ENCODE measurements at regions not wholly inside any gene's neighbourhood (a gene's known extent, or its start where the extent isn't known, plus 50 kb on each side); places are given as distances from the start of the nearest gene placed in this dataset.

GRCh38 chr20:8078528-8078914 is 53.5 kb upstream of the PLCB1 start:
- Histone ChIP-seq H3K79me2 (ENCODE audit: control insufficient read depth, insufficient read depth, low read length) (no peaks in the 10 kb centered on the region), H3K27me3 (ENCODE audit: control insufficient read depth, extremely low read depth, insufficient read depth, low read length) (no peaks in the 10 kb centered on the region), H3K9me1 (ENCODE audit: control insufficient read depth, extremely low read depth, insufficient read depth, low read length) (no peaks in the 10 kb centered on the region), H3K9ac (ENCODE audit: control insufficient read depth, extremely low read depth, insufficient read depth, low read length) (no peak overlapping the region), H3K4me1 (ENCODE audit: control insufficient read depth, extremely low read depth, insufficient read depth, low read length) (no peaks in the 10 kb centered on the region), H2AFZ (ENCODE audit: control insufficient read depth, low read length) (no peak overlapping the region), H3K9me3 (ENCODE audit: control insufficient read depth, low read depth, low read length) (no peaks in the 10 kb centered on the region), H3K4me2 (ENCODE audit: control insufficient read depth, extremely low read depth, insufficient read depth, low read depth, low read length) (no peak overlapping the region), H3K27ac (ENCODE audit: control insufficient read depth, insufficient read depth, low read length) (no peak overlapping the region), H3K4me3 (ENCODE audit: control insufficient read depth in 2 of 3, extremely low read depth in 1 of 3, insufficient read depth in 2 of 3, low read depth in 1 of 3, low read length in 3 of 3) (no peak overlapping the region), H4K20me1 (ENCODE audit: control insufficient read depth, extremely low read depth, insufficient read depth, low read length) (no peaks in the 10 kb centered on the region), H3K36me3 (ENCODE audit: control insufficient read depth in 2 of 2, extremely low read depth in 1 of 2, insufficient read depth in 2 of 2, low read length in 2 of 2) (no peaks in the 10 kb centered on the region)
- DNase-seq (ENCODE audit: low read depth, low spot score) (no peak), FAIRE-seq (no peak)
- TF ChIP-seq EZH2 (IDR thresholded peaks at IDR 0.05; ENCODE audit: low read length) (no peak), CTCF (optimal IDR thresholded peaks at IDR 0.05 in 1 of 3, IDR thresholded peaks at IDR 0.05 in 1 of 3, conservative IDR thresholded peaks at IDR 0.05 in 1 of 3; ENCODE audit: extremely low read depth in 1 of 3, insufficient read depth in 2 of 3, low read length in 3 of 3) (no peak)
- dilution Hi-C loops (cut with MboI; ENCODE audit: extremely low pct_ligation_motif_present, low sequenced_read_pairs), result no loop called here

DNA sequence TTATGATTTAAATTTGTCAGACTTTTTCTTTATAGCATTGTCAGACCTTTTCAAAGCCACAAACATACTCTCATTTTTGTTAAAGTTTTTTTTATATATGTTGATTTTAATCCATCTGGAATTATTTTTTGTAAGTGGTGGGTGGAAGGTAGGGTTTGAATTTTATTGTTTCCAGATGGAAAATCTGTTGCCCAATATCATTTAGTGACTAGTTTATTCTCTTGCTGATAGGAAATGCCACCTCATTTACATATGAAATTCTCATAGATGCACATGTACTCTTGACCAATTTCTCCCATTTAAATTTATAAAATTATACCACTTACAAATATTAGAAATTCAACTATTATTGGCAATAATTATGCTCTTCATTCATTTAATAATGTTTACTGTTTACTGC is 52.1 kb upstream of the PLCB1 start:
- H3K9me1 ChIP-seq (ENCODE audit: control insufficient read depth, extremely low read depth, insufficient read depth, low read length), result no peaks in the 10 kb centered on the region
- no peak overlapping the region for H3K4me3 ChIP-seq (ENCODE audit: control insufficient read depth in 2 of 3, extremely low read depth in 1 of 3, insufficient read depth in 2 of 3, low read depth in 1 of 3, low read length in 3 of 3)
- H3K4me2 ChIP-seq (ENCODE audit: control insufficient read depth, extremely low read depth, insufficient read depth, low read depth, low read length), result no peak overlapping the region
- H3K4me1 ChIP-seq (ENCODE audit: control insufficient read depth, extremely low read depth, insufficient read depth, low read length), result no peaks in the 10 kb centered on the region
- no peak for FAIRE-seq
- H2AFZ ChIP-seq (ENCODE audit: control insufficient read depth, low read length), result no peak overlapping the region
- no peaks in the 10 kb centered on the region for H3K36me3 ChIP-seq (ENCODE audit: control insufficient read depth in 2 of 2, extremely low read depth in 1 of 2, insufficient read depth in 2 of 2, low read length in 2 of 2)
- H3K27ac ChIP-seq (ENCODE audit: control insufficient read depth, insufficient read depth, low read length), result no peak overlapping the region
- dilution Hi-C loops (cut with MboI; ENCODE audit: extremely low pct_ligation_motif_present, low sequenced_read_pairs), result no loop called here
- TF ChIP-seq CTCF (optimal IDR thresholded peaks at IDR 0.05 in 1 of 3, IDR thresholded peaks at IDR 0.05 in 1 of 3, conservative IDR thresholded peaks at IDR 0.05 in 1 of 3; ENCODE audit: extremely low read depth in 1 of 3, insufficient read depth in 2 of 3, low read length in 3 of 3) (no peak), EZH2 (IDR thresholded peaks at IDR 0.05; ENCODE audit: low read length) (no peak)
- H3K79me2 ChIP-seq (ENCODE audit: control insufficient read depth, insufficient read depth, low read length), result no peaks in the 10 kb centered on the region
- H3K9ac ChIP-seq (ENCODE audit: control insufficient read depth, extremely low read depth, insufficient read depth, low read length), result no peak overlapping the region
- no peaks in the 10 kb centered on the region for H4K20me1 ChIP-seq (ENCODE audit: control insufficient read depth, extremely low read depth, insufficient read depth, low read length)
- no peaks in the 10 kb centered on the region for H3K27me3 ChIP-seq (ENCODE audit: control insufficient read depth, extremely low read depth, insufficient read depth, low read length)
- no peaks in the 10 kb centered on the region for H3K9me3 ChIP-seq (ENCODE audit: control insufficient read depth, low read depth, low read length)
- DNase-seq (ENCODE audit: low read depth, low spot score), result no peak

Measured in keratinocyte (primary cell).